SK-N-SH treated with all-trans-retinoic acid at 6 μM for 48 hours (cell line): ENCODE measurements at regions not wholly inside any gene's neighbourhood (a gene's known extent, or its start where the extent isn't known, plus 50 kb on each side); places are given as distances from the start of the nearest gene placed in this dataset.

Experiments used
- CSDC2 ChIP-seq: fragments of 250-450 bp; sonication (Bioruptor Pico); IDR thresholded peaks from 2 replicates; pipeline ENCODE4 v1.5.0; 2020; ENCODE audit warnings: mild to moderate bottlenecking, moderate library complexity
- PATZ1 ChIP-seq: fragments of 250-450 bp; sonication (Bioruptor Pico); IDR thresholded peaks from 2 replicates; pipeline ENCODE4 v1.8.0; 2020; ENCODE audit warnings: mild to moderate bottlenecking, moderate library complexity, borderline replicate concordance
- RARB ChIP-seq: fragments of 250-450 bp; sonication (Bioruptor Pico); IDR thresholded peaks from 2 replicates; pipeline ENCODE4 v1.8.0; 2021; ENCODE audit warnings: mild to moderate bottlenecking, moderate library complexity
- TOX ChIP-seq: fragments of 250-450 bp; sonication (Bioruptor Pico); IDR thresholded peaks from 2 replicates; pipeline ENCODE4 v1.8.0; 2021; ENCODE audit warnings: mild to moderate bottlenecking, moderate library complexity, borderline replicate concordance
- ZC3H10 ChIP-seq: fragments of 250-450 bp; sonication (Bioruptor Pico); IDR thresholded peaks from 2 replicates; pipeline ENCODE4 v1.5.1; 2021; ENCODE audit warnings: mild to moderate bottlenecking, moderate library complexity
- ZFP3 ChIP-seq: fragments of 250-450 bp; sonication (Bioruptor Pico); IDR thresholded peaks from 2 replicates; pipeline ENCODE4 v1.5.0; 2020; ENCODE audit warnings: mild to moderate bottlenecking, moderate library complexity
- ZFP30 ChIP-seq: fragments of 450-650 bp; formaldehyde crosslinking; IDR thresholded peaks from 2 replicates; pipeline ENCODE4 v1.5.0; 2022; ENCODE audit warnings: mild to moderate bottlenecking, moderate library complexity
- ZNF565 ChIP-seq: fragments of 450-650 bp; formaldehyde crosslinking; conservative IDR thresholded peaks from 2 replicates; pipeline ENCODE4 v1.5.0; 2020; ENCODE audit warnings: low read depth, mild to moderate bottlenecking, moderate library complexity
- TF ChIP-seq, protein P1 (sequence below): fragments of 250-450 bp; sonication (Bioruptor Pico); IDR thresholded peaks from 2 replicates; pipeline ENCODE4 v1.5.1; 2020; ENCODE audit warnings: low read depth, mild to moderate bottlenecking, moderate library complexity
- TF ChIP-seq, protein P2 (sequence below): fragments of 250-450 bp; sonication (Bioruptor Pico); IDR thresholded peaks from 2 replicates; pipeline ENCODE4 v1.8.0; 2021; ENCODE audit warnings: low read depth, mild to moderate bottlenecking, moderate library complexity, borderline replicate concordance

- no peak for TF ChIP-seq ZFP3 (CRISPR knock-in tag)
- TF ChIP-seq, protein P1, sequence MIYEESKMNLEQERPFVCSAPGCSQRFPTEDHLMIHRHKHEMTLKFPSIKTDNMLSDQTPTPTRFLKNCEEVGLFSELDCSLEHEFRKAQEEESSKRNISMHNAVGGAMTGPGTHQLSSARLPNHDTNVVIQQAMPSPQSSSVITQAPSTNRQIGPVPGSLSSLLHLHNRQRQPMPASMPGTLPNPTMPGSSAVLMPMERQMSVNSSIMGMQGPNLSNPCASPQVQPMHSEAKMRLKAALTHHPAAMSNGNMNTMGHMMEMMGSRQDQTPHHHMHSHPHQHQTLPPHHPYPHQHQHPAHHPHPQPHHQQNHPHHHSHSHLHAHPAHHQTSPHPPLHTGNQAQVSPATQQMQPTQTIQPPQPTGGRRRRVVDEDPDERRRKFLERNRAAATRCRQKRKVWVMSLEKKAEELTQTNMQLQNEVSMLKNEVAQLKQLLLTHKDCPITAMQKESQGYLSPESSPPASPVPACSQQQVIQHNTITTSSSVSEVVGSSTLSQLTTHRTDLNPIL (CRISPR knock-in tag): no peak
- no peak for TF ChIP-seq RARB (CRISPR knock-in tag)
- TF ChIP-seq ZC3H10 (CRISPR knock-in tag): no peak
- no peak for TF ChIP-seq CSDC2 (CRISPR knock-in tag)
- TF ChIP-seq, protein P2, sequence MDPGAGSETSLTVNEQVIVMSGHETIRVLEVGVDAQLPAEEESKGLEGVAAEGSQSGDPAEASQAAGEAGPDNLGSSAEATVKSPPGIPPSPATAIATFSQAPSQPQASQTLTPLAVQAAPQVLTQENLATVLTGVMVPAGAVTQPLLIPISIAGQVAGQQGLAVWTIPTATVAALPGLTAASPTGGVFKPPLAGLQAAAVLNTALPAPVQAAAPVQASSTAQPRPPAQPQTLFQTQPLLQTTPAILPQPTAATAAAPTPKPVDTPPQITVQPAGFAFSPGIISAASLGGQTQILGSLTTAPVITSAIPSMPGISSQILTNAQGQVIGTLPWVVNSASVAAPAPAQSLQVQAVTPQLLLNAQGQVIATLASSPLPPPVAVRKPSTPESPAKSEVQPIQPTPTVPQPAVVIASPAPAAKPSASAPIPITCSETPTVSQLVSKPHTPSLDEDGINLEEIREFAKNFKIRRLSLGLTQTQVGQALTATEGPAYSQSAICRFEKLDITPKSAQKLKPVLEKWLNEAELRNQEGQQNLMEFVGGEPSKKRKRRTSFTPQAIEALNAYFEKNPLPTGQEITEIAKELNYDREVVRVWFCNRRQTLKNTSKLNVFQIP (CRISPR knock-in tag): no peak
- TF ChIP-seq PATZ1 (CRISPR knock-in tag): no peak
- no peak for TF ChIP-seq ZFP30 (CRISPR knock-in tag)
- no peak for TF ChIP-seq TOX (CRISPR knock-in tag)
- TF ChIP-seq ZNF565 (CRISPR knock-in tag): no peak
These were observed 1155.6 kb downstream of the AMY1C start for GRCh38 chr1:104905322-104905721.
